Liver (tissue), 8 donors: ENCODE measurements at regions not wholly inside any gene's neighbourhood (a gene's known extent, or its start where the extent isn't known, plus 50 kb on each side); places are given as distances from the start of the nearest gene placed in this dataset.

Source experiments
- DNase-seq: peaks from one replicate; pipeline ENCODE4 v3.0.0-alpha.2; 2017; ENCODE audit warnings: low spot score
- H3K27ac ChIP-seq, 2 donors: one replicate each; pipeline ENCODE4 v1.7.0; 2013; ENCODE audit warnings: inconsistent platforms in 2 of 2, low read length in 2 of 2, control low read depth in 1 of 2, low read depth in 1 of 2, mild to moderate bottlenecking in 1 of 2
- H3K27me3 ChIP-seq, 4 donors: one replicate each; pipeline versions ENCODE4 v1.6.1 to v1.7.0; 2013; ENCODE audit warnings: low read length in 3 of 4, inconsistent platforms in 1 of 4, mild to moderate bottlenecking in 1 of 4, moderate library complexity in 1 of 4; ENCODE audit not compliant: control insufficient read depth in 4 of 4, insufficient read depth in 4 of 4
- H3K36me3 ChIP-seq, 4 donors: one replicate each; pipeline versions ENCODE4 v1.6.1 to v1.7.0; 2013; ENCODE audit warnings: low read length in 3 of 4, mild to moderate bottlenecking in 3 of 4, low read depth in 1 of 4, moderate library complexity in 1 of 4; ENCODE audit not compliant: control insufficient read depth in 4 of 4, insufficient read depth in 3 of 4
- H3K4me1 ChIP-seq, 4 donors: one replicate each; pipeline versions ENCODE4 v1.6.1 to v1.7.0; 2013; ENCODE audit warnings: low read length in 3 of 4, mild to moderate bottlenecking in 3 of 4, moderate library complexity in 1 of 4; ENCODE audit not compliant: control insufficient read depth in 4 of 4, insufficient read depth in 4 of 4
- H3K4me3 ChIP-seq, 3 donors: one replicate each; pipeline versions ENCODE4 v1.6.1 to v1.7.0; 2013; ENCODE audit warnings: low read length in 3 of 3, control low read depth in 1 of 3, low read depth in 1 of 3, mild to moderate bottlenecking in 1 of 3
- H3K9ac ChIP-seq, 2 donors: one replicate each; pipeline ENCODE4 v1.7.0; 2013; ENCODE audit warnings: low read length in 2 of 2, mild to moderate bottlenecking in 2 of 2, moderate library complexity in 2 of 2, control low read depth in 1 of 2, low read depth in 1 of 2
- H3K9me3 ChIP-seq, 4 donors: one replicate each; pipeline versions ENCODE4 v1.6.1 to v1.7.0; 2013; ENCODE audit warnings: low read length in 3 of 4; ENCODE audit not compliant: control insufficient read depth in 4 of 4
- EGR1 ChIP-seq, 2 donors: IDR thresholded peaks; 2 replicates each; pipeline ENCODE4 v1.6.1; 2016 to 2018; ENCODE audit warnings: antibody characterized with exemption in 2 of 2, low read depth in 2 of 2
- FOXA1 ChIP-seq: IDR thresholded peaks from 2 replicates; pipeline ENCODE4 v1.6.1; 2016; ENCODE audit warnings: antibody characterized with exemption
- FOXA2 ChIP-seq: IDR thresholded peaks from 2 replicates; pipeline ENCODE4 v1.6.1; 2016; ENCODE audit warnings: antibody characterized with exemption
- GABPA ChIP-seq, 2 donors: IDR thresholded peaks in 1 of 2; conservative IDR thresholded peaks in 1 of 2; 2 replicates each; pipeline ENCODE4 v1.6.1; 2016; ENCODE audit warnings: antibody characterized with exemption in 2 of 2, mild to moderate bottlenecking in 1 of 2, moderate library complexity in 1 of 2
- HNF4A ChIP-seq, 2 donors: conservative IDR thresholded peaks; 2 replicates each; pipeline ENCODE4 v1.6.1; 2016; ENCODE audit warnings: antibody characterized with exemption in 2 of 2, mild to moderate bottlenecking in 2 of 2
- HNF4G ChIP-seq: IDR thresholded peaks from 2 replicates; pipeline ENCODE4 v1.6.1; 2016; ENCODE audit warnings: antibody characterized with exemption
- JUND ChIP-seq, 2 donors: IDR thresholded peaks; 2 replicates each; pipeline ENCODE4 v1.6.1; 2016; ENCODE audit warnings: antibody characterized with exemption in 2 of 2
- NR2F2 ChIP-seq: IDR thresholded peaks from 2 replicates; pipeline ENCODE4 v1.6.1; 2016; ENCODE audit warnings: antibody characterized with exemption
- RAD21 ChIP-seq, 2 donors: IDR thresholded peaks; 2 replicates each; pipeline ENCODE4 v1.6.1; 2016; ENCODE audit warnings: antibody characterized with exemption in 2 of 2, mild to moderate bottlenecking in 2 of 2
- RXRA ChIP-seq, 2 donors: IDR thresholded peaks; 2 replicates each; pipeline ENCODE4 v1.6.1; 2017 to 2018; ENCODE audit warnings: antibody characterized with exemption in 2 of 2, mild to moderate bottlenecking in 1 of 2
- SP1 ChIP-seq: IDR thresholded peaks from 2 replicates; pipeline ENCODE4 v1.6.1; 2018; ENCODE audit warnings: antibody characterized with exemption, mild to moderate bottlenecking
- TAF1 ChIP-seq: conservative IDR thresholded peaks from 2 replicates; pipeline ENCODE4 v1.6.1; 2016; ENCODE audit warnings: antibody characterized with exemption, mild to moderate bottlenecking
- YY1 ChIP-seq: IDR thresholded peaks from 2 replicates; pipeline ENCODE4 v1.6.1; 2016; ENCODE audit warnings: antibody characterized with exemption, mild to moderate bottlenecking
- WGBS: extraction: QIAGEN DNeasy Blood & Tissue Kit; methylation state at CpG from one replicate; pipeline ENCODE4 v1.1.7; 2013; 5-methylcytosine and 5-hydroxymethylcytosine counted together
- TF ChIP-seq, protein P1 (sequence below): IDR thresholded peaks from 2 replicates; pipeline ENCODE4 v1.6.1; 2016; ENCODE audit warnings: antibody characterized with exemption
- TF ChIP-seq, protein P2 (sequence below): IDR thresholded peaks from 2 replicates; pipeline ENCODE4 v1.6.1; 2016; ENCODE audit warnings: antibody characterized with exemption, mild to moderate bottlenecking
- TF ChIP-seq, protein P3 (sequence below): IDR thresholded peaks from 2 replicates; pipeline ENCODE4 v1.6.1; 2016; ENCODE audit warnings: antibody characterized with exemption
- TF ChIP-seq, protein P4 (sequence below): fragments of 150-350 bp; IDR thresholded peaks from 2 replicates; pipeline ENCODE4 v1.5.1; 2017; ENCODE audit warnings: improper control_type of control experiment, low read depth, low read length; ENCODE audit not compliant: missing input control
- TF ChIP-seq, protein P5 (sequence below): IDR thresholded peaks from 2 replicates; pipeline ENCODE4 v1.6.1; 2016; ENCODE audit warnings: antibody characterized with exemption
- donor health status: healthy.
- donor health status: healthy.
- donor health status: healthy.
- donor health status: healthy.
- donor health status: healthy.

DNA sequence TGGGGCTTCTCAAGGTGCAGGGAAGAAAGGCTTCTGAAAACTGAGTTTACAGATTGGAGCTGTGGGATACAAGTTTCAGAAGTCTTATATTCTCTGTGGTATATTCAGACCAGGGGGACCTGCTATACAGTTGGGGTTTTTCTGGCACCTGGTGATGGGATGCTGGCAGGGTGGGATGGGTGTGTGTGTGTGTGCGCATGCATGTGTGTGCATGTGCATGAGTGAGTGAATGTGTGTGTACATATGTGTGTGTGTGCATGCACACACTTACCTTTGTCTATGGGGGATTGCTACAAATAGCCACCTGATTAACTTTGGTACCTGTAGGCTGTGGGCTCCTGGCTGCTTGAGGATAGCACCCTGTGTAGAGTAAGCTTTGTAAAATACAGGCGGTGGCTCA, 131.4 kb downstream of the PDCD6IP start:
- Histone ChIP-seq H3K9ac (no peak overlapping the region), H3K36me3 (no peaks in the 10 kb centered on the region), H3K27me3 (peaks cover 0 to 5% (median 0%) of the 10 kb centered on the region in 4 donors), H3K4me1 (no peaks in the 10 kb centered on the region), H3K27ac (no peak overlapping the region), H3K9me3 (no peaks in the 10 kb centered on the region), H3K4me3 (no peak overlapping the region)
- TF ChIP-seq YY1 (no peak), RAD21 (IDR thresholded peaks at IDR 0.05) (no peak), HNF4G (no peak), JUND (IDR thresholded peaks at IDR 0.05) (no peak), RXRA (IDR thresholded peaks at IDR 0.05) (no peak), FOXA2 (no peak), NR2F2 (no peak), HNF4A (conservative IDR thresholded peaks at IDR 0.05) (no peak), SP1 (no peak), TAF1 (no peak), GABPA (IDR thresholded peaks at IDR 0.05 in 1 of 2, conservative IDR thresholded peaks at IDR 0.05 in 1 of 2) (no peak)
- TF ChIP-seq, protein P1, sequence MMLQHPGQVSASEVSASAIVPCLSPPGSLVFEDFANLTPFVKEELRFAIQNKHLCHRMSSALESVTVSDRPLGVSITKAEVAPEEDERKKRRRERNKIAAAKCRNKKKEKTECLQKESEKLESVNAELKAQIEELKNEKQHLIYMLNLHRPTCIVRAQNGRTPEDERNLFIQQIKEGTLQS: no peak
- TF ChIP-seq, protein P2, sequence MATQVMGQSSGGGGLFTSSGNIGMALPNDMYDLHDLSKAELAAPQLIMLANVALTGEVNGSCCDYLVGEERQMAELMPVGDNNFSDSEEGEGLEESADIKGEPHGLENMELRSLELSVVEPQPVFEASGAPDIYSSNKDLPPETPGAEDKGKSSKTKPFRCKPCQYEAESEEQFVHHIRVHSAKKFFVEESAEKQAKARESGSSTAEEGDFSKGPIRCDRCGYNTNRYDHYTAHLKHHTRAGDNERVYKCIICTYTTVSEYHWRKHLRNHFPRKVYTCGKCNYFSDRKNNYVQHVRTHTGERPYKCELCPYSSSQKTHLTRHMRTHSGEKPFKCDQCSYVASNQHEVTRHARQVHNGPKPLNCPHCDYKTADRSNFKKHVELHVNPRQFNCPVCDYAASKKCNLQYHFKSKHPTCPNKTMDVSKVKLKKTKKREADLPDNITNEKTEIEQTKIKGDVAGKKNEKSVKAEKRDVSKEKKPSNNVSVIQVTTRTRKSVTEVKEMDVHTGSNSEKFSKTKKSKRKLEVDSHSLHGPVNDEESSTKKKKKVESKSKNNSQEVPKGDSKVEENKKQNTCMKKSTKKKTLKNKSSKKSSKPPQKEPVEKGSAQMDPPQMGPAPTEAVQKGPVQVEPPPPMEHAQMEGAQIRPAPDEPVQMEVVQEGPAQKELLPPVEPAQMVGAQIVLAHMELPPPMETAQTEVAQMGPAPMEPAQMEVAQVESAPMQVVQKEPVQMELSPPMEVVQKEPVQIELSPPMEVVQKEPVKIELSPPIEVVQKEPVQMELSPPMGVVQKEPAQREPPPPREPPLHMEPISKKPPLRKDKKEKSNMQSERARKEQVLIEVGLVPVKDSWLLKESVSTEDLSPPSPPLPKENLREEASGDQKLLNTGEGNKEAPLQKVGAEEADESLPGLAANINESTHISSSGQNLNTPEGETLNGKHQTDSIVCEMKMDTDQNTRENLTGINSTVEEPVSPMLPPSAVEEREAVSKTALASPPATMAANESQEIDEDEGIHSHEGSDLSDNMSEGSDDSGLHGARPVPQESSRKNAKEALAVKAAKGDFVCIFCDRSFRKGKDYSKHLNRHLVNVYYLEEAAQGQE: no peak
- TF ChIP-seq, protein P3, sequence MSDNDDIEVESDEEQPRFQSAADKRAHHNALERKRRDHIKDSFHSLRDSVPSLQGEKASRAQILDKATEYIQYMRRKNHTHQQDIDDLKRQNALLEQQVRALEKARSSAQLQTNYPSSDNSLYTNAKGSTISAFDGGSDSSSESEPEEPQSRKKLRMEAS: no peak
- TF ChIP-seq, protein P4, sequence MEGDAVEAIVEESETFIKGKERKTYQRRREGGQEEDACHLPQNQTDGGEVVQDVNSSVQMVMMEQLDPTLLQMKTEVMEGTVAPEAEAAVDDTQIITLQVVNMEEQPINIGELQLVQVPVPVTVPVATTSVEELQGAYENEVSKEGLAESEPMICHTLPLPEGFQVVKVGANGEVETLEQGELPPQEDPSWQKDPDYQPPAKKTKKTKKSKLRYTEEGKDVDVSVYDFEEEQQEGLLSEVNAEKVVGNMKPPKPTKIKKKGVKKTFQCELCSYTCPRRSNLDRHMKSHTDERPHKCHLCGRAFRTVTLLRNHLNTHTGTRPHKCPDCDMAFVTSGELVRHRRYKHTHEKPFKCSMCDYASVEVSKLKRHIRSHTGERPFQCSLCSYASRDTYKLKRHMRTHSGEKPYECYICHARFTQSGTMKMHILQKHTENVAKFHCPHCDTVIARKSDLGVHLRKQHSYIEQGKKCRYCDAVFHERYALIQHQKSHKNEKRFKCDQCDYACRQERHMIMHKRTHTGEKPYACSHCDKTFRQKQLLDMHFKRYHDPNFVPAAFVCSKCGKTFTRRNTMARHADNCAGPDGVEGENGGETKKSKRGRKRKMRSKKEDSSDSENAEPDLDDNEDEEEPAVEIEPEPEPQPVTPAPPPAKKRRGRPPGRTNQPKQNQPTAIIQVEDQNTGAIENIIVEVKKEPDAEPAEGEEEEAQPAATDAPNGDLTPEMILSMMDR: no peak
- 81% methylated on average over 2 of the region's 2 CpGs for WGBS
- DNase-seq: no peak

DNA sequence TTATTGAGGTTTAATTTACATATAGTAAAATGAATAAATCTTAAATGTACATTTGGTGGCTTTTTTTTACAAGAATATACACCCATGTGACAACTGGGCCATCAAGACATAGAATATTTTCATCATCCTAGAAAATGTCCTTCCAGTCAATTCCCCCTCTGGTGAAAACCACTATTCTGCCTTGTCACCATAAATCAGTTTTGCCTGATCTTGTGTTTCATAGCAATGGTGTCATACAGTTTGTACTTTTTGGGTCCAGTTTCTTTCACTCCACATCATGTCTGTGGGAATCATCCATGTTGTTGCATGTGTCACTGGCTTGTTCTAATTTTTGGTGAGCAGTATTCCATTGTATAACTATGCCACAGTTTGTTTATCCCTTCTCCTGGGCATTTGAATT, 133.1 kb downstream of the PDCD6IP start:
- Histone ChIP-seq H3K36me3 (no peaks in the 10 kb centered on the region), H3K27me3 (peaks cover 0 to 5% (median 0%) of the 10 kb centered on the region in 4 donors), H3K4me1 (no peaks in the 10 kb centered on the region), H3K4me3 (no peak overlapping the region), H3K9ac (no peak overlapping the region), H3K9me3 (no peaks in the 10 kb centered on the region), H3K27ac (no peak overlapping the region)
- no peak for DNase-seq
- no peak for TF ChIP-seq EGR1 (IDR thresholded peaks at IDR 0.05; ENCODE audit: low read depth in 2 of 2)
- TF ChIP-seq, protein P2: no peak
- TF ChIP-seq SP1: no peak
- no peak for TF ChIP-seq JUND (IDR thresholded peaks at IDR 0.05)
- TF ChIP-seq FOXA2: no peak
- TF ChIP-seq FOXA1: no peak
- TF ChIP-seq HNF4G: no peak
- no peak for TF ChIP-seq YY1
- TF ChIP-seq, protein P3: no peak
- TF ChIP-seq, protein P5, sequence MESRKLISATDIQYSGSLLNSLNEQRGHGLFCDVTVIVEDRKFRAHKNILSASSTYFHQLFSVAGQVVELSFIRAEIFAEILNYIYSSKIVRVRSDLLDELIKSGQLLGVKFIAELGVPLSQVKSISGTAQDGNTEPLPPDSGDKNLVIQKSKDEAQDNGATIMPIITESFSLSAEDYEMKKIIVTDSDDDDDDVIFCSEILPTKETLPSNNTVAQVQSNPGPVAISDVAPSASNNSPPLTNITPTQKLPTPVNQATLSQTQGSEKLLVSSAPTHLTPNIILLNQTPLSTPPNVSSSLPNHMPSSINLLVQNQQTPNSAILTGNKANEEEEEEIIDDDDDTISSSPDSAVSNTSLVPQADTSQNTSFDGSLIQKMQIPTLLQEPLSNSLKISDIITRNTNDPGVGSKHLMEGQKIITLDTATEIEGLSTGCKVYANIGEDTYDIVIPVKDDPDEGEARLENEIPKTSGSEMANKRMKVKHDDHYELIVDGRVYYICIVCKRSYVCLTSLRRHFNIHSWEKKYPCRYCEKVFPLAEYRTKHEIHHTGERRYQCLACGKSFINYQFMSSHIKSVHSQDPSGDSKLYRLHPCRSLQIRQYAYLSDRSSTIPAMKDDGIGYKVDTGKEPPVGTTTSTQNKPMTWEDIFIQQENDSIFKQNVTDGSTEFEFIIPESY: no peak
- no peak for TF ChIP-seq RXRA (IDR thresholded peaks at IDR 0.05)
- no peak for TF ChIP-seq HNF4A (conservative IDR thresholded peaks at IDR 0.05)
- TF ChIP-seq, protein P1: no peak
- no peak for TF ChIP-seq RAD21 (IDR thresholded peaks at IDR 0.05)
- no peak for TF ChIP-seq GABPA (IDR thresholded peaks at IDR 0.05 in 1 of 2, conservative IDR thresholded peaks at IDR 0.05 in 1 of 2)
